H1 (cell line): ENCODE measurements at regions not wholly inside any gene's neighbourhood (a gene's known extent, or its start where the extent isn't known, plus 50 kb on each side); places are given as distances from the start of the nearest gene placed in this dataset.
A peak's percentile ranks its signal among the peaks of the same experiment; 100 is the strongest.

Experiments used
- CTCF ChIA-PET: fragments of 300-600 bp; sonication (Branson Sonifier 250); formaldehyde crosslinking; loops from one replicate; lab custom pipeline; 2021; ENCODE audit not compliant: partially characterized antibody; lab: Charles Lee
- POLR2A ChIA-PET: fragments of 300-600 bp; sonication (Branson Sonifier 250); formaldehyde crosslinking; loops from one replicate; lab custom pipeline; 2021; ENCODE audit warnings: inconsistent platforms; ENCODE audit not compliant: partially characterized antibody; lab: Charles Lee
- DNase-seq, 2 experiments: peaks; one replicate each; pipeline versions ENCODE4 v3.0.0 to v3.0.0-alpha.2; 2010 to 2022; ENCODE audit warnings: low spot score in 2 of 2, low read depth in 1 of 2, mixed read lengths in 1 of 2
- FAIRE-seq: peaks from 2 replicates; lab custom pipeline; 2011; peaks lifted over from hg19 to GRCh38; lab: Jason Lieb, UNC
- H2AFZ ChIP-seq: 2 replicates; pipeline ENCODE4 v1.8.1; 2012; ENCODE audit warnings: low read length, inconsistent platforms
- H2AK5ac ChIP-seq: 2 replicates; pipeline ENCODE4 v1.6.1; 2013; ENCODE audit warnings: low read depth, low read length
- H2BK120ac ChIP-seq: replicated peaks from 2 replicates; pipeline ENCODE3; 2013; ENCODE audit warnings: low read depth, low read length, inconsistent platforms
- H2BK12ac ChIP-seq: 2 replicates; pipeline ENCODE4 v1.6.1; 2013; ENCODE audit warnings: low read depth, low read length
- H2BK15ac ChIP-seq: 2 replicates; pipeline ENCODE4 v1.6.1; 2013; ENCODE audit warnings: low read length
- H2BK20ac ChIP-seq: 2 replicates; pipeline ENCODE4 v1.6.1; 2013; ENCODE audit warnings: low read length
- H2BK5ac ChIP-seq: 2 replicates; pipeline ENCODE4 v1.6.1; 2013; ENCODE audit warnings: low read depth, low read length
- H3K14ac ChIP-seq: 2 replicates; pipeline ENCODE4 v1.6.1; 2013; ENCODE audit warnings: inconsistent platforms; ENCODE audit not compliant: insufficient read length
- H3K18ac ChIP-seq: 2 replicates; pipeline ENCODE4 v1.6.1; 2013; ENCODE audit warnings: low read length; ENCODE audit errors: extremely low read depth
- H3K23ac ChIP-seq: 2 replicates; pipeline ENCODE4 v1.6.1; 2013; ENCODE audit warnings: inconsistent platforms; ENCODE audit not compliant: insufficient read length
- H3K23me2 ChIP-seq: 2 replicates; pipeline ENCODE4 v1.6.1; 2013; ENCODE audit warnings: low read depth, low read length
- H3K27ac ChIP-seq: 2 replicates; pipeline ENCODE4 v1.6.1; 2011; ENCODE audit warnings: low read depth, low read length, inconsistent platforms
- H3K27me3 ChIP-seq, 4 experiments: replicated peaks in 1 of 4; 1 replicate in 1 of 4; 2 replicates in 3 of 4; pipeline versions ENCODE4 v1.6.1 to v1.8.1; 2011 to 2013; ENCODE audit warnings: low read length in 3 of 4, mild to moderate bottlenecking in 3 of 4, inconsistent platforms in 2 of 4, mixed read lengths in 2 of 4, moderate library complexity in 1 of 4; ENCODE audit not compliant: control insufficient read depth in 3 of 4, insufficient read depth in 3 of 4; ENCODE audit errors: extremely low read depth in 1 of 4
- H3K36me3 ChIP-seq, 4 experiments: 2 replicates each; pipeline versions ENCODE4 v1.6.1 to v1.8.1; 2011 to 2013; ENCODE audit warnings: mild to moderate bottlenecking in 4 of 4, low read length in 3 of 4, moderate library complexity in 2 of 4, control low read depth in 1 of 4, inconsistent platforms in 1 of 4; ENCODE audit not compliant: insufficient read depth in 4 of 4, control insufficient read depth in 2 of 4
- H3K4ac ChIP-seq: replicated peaks from 2 replicates; pipeline ENCODE3; 2013; ENCODE audit warnings: low read length, low read depth, mixed read lengths, inconsistent platforms; ENCODE audit not compliant: insufficient read length
- H3K4me1 ChIP-seq, 4 experiments: replicated peaks in 1 of 4; 1 replicate in 1 of 4; 2 replicates in 3 of 4; pipeline versions ENCODE4 v1.6.1 to v1.8.1; 2011 to 2013; ENCODE audit warnings: low read length in 3 of 4, inconsistent platforms in 2 of 4, mixed read lengths in 1 of 4; ENCODE audit not compliant: insufficient read depth in 4 of 4, control insufficient read depth in 3 of 4
- H3K4me2 ChIP-seq, 2 experiments: 2 replicates each; pipeline versions ENCODE4 v1.6.1 to v1.8.1; 2011 to 2013; ENCODE audit warnings: low read depth in 2 of 2, low read length in 2 of 2, control low read depth in 1 of 2, inconsistent platforms in 1 of 2, mild to moderate bottlenecking in 1 of 2; ENCODE audit not compliant: insufficient read depth in 1 of 2
- H3K4me3 ChIP-seq, 4 experiments: fragments of 200-600, 300-600 bp in 1 of 4; sonication (generic), shearing (Covaris generic), sonication (Bioruptor Twin) in 1 of 4; 2 replicates each; pipeline versions ENCODE4 v1.5.1 to v1.8.1; 2011 to 2016; ENCODE audit warnings: low read length in 4 of 4, low read depth in 3 of 4, control low read depth in 2 of 4, inconsistent platforms in 2 of 4, mild to moderate bottlenecking in 2 of 4, mixed read lengths in 1 of 4, moderate library complexity in 1 of 4; ENCODE audit not compliant: insufficient read depth in 2 of 4; ENCODE audit errors: extremely low read depth in 1 of 4
- H3K56ac ChIP-seq: replicated peaks from 2 replicates; pipeline ENCODE3; 2013; ENCODE audit warnings: low read depth, mild to moderate bottlenecking, mixed read lengths, low read length, inconsistent platforms; ENCODE audit not compliant: insufficient read length
- H3K79me1 ChIP-seq: 2 replicates; pipeline ENCODE4 v1.6.1; 2013; ENCODE audit warnings: low read depth, low read length, control low read depth
- H3K79me2 ChIP-seq, 2 experiments: 2 replicates each; pipeline versions ENCODE4 v1.6.1 to v1.8.1; 2012 to 2013; ENCODE audit warnings: low read length in 2 of 2, mild to moderate bottlenecking in 2 of 2, inconsistent platforms in 1 of 2; ENCODE audit not compliant: insufficient read depth in 2 of 2, control insufficient read depth in 1 of 2
- H3K9ac ChIP-seq, 4 experiments: replicated peaks in 1 of 4; 1 replicate in 1 of 4; 2 replicates in 3 of 4; pipeline versions ENCODE4 v1.6.1 to v1.8.1; 2011 to 2013; ENCODE audit warnings: low read depth in 3 of 4, low read length in 3 of 4, control low read depth in 2 of 4, mild to moderate bottlenecking in 2 of 4, moderate library complexity in 2 of 4, inconsistent platforms in 1 of 4; ENCODE audit errors: extremely low read depth in 1 of 4
- H3K9me3 ChIP-seq, 2 experiments: 2 replicates each; pipeline versions ENCODE4 v1.6.1 to v1.8.1; 2012 to 2013; ENCODE audit warnings: mild to moderate bottlenecking in 2 of 2, moderate library complexity in 2 of 2, control low read depth in 1 of 2, inconsistent platforms in 1 of 2, low read depth in 1 of 2, low read length in 1 of 2, mixed read lengths in 1 of 2; ENCODE audit not compliant: insufficient read depth in 2 of 2
- H4K20me1 ChIP-seq, 2 experiments: replicated peaks in 1 of 2; 2 replicates each; pipeline versions ENCODE3 to v1.8.1; 2011 to 2013; ENCODE audit warnings: inconsistent platforms in 2 of 2, low read length in 2 of 2, mild to moderate bottlenecking in 1 of 2; ENCODE audit not compliant: insufficient read depth in 2 of 2, control insufficient read depth in 1 of 2
- H4K5ac ChIP-seq: 2 replicates; pipeline ENCODE4 v1.6.1; 2013; ENCODE audit warnings: low read length, low read depth, mixed read lengths, inconsistent platforms; ENCODE audit not compliant: insufficient read length
- H4K8ac ChIP-seq: 2 replicates; pipeline ENCODE4 v1.8.0; 2013; ENCODE audit warnings: mild to moderate bottlenecking, moderate library complexity, low read length, inconsistent platforms; ENCODE audit not compliant: insufficient read depth; ENCODE audit errors: extremely low read depth
- H4K91ac ChIP-seq: replicated peaks from 2 replicates; pipeline ENCODE3; 2013; ENCODE audit warnings: low read length, mixed read lengths, inconsistent platforms; ENCODE audit not compliant: insufficient read length
- ASH2L ChIP-seq: fragments of 200-600, 300-600 bp; sonication (generic); IDR thresholded peaks from one replicate; pipeline ENCODE4 v1.7.1; 2017; ENCODE audit warnings: low read length
- CTCF ChIP-seq, 3 experiments: IDR thresholded peaks; 1 replicate in 2 of 3; 2 replicates in 1 of 3; pipeline versions ENCODE4 v1.5.1 to v1.6.1; 2011; ENCODE audit warnings: low read length in 3 of 3, mild to moderate bottlenecking in 3 of 3, inconsistent platforms in 2 of 3, low read depth in 1 of 3, moderate library complexity in 1 of 3; ENCODE audit not compliant: insufficient read depth in 1 of 3; ENCODE audit errors: control extremely low read depth in 1 of 3
- E2F6 ChIP-seq: IDR thresholded peaks from 2 replicates; pipeline ENCODE4 v1.6.1; 2012; ENCODE audit warnings: inconsistent platforms
- GABPA ChIP-seq: IDR thresholded peaks from 2 replicates; pipeline ENCODE4 v1.6.1; 2011; ENCODE audit warnings: mild to moderate bottlenecking, low read length, moderate library complexity, borderline replicate concordance; ENCODE audit not compliant: insufficient read depth
- HDAC6 ChIP-seq: IDR thresholded peaks from one replicate; pipeline ENCODE4 v1.7.1; 2012; ENCODE audit warnings: low read depth, mild to moderate bottlenecking, inconsistent platforms, low read length, moderate library complexity
- NRF1 ChIP-seq: IDR thresholded peaks from 2 replicates; pipeline ENCODE4 v1.6.1; 2011; ENCODE audit warnings: mild to moderate bottlenecking, low read depth, low read length, improper control_type of control experiment
- RAD21 ChIP-seq, 2 experiments: IDR thresholded peaks in 1 of 2; conservative IDR thresholded peaks in 1 of 2; 2 replicates each; pipeline ENCODE4 v1.6.1; 2011; ENCODE audit warnings: low read depth in 2 of 2, low read length in 2 of 2, improper control_type of control experiment in 1 of 2, inconsistent platforms in 1 of 2, mild to moderate bottlenecking in 1 of 2, moderate library complexity in 1 of 2
- RXRA ChIP-seq: IDR thresholded peaks from 2 replicates; pipeline ENCODE4 v1.6.1; 2011; ENCODE audit warnings: low read depth, mild to moderate bottlenecking, low read length, moderate library complexity; ENCODE audit not compliant: insufficient read depth
- YY1 ChIP-seq: IDR thresholded peaks from 2 replicates; pipeline ENCODE4 v1.6.1; 2011; ENCODE audit warnings: low read depth, mild to moderate bottlenecking, low read length
- WGBS, 2 experiments: shearing (Covaris generic) in 1 of 2; methylation state at CpG; one replicate each; pipeline versions ENCODE4 v1.1.6 to v1.1.7; 2013 to 2015; ENCODE audit warnings: low lambda C conversion rate in 2 of 2, mixed read lengths in 2 of 2, inconsistent platforms in 1 of 2, low coverage in 1 of 2, missing lambda C conversion rate in 1 of 2; ENCODE audit not compliant: insufficient replicate concordance in 2 of 2, insufficient coverage in 1 of 2, insufficient read length in 1 of 2; ENCODE audit errors: extremely low coverage in 1 of 2, missing lambda C conversion rate in 1 of 2; 5-methylcytosine and 5-hydroxymethylcytosine counted together

DNA sequence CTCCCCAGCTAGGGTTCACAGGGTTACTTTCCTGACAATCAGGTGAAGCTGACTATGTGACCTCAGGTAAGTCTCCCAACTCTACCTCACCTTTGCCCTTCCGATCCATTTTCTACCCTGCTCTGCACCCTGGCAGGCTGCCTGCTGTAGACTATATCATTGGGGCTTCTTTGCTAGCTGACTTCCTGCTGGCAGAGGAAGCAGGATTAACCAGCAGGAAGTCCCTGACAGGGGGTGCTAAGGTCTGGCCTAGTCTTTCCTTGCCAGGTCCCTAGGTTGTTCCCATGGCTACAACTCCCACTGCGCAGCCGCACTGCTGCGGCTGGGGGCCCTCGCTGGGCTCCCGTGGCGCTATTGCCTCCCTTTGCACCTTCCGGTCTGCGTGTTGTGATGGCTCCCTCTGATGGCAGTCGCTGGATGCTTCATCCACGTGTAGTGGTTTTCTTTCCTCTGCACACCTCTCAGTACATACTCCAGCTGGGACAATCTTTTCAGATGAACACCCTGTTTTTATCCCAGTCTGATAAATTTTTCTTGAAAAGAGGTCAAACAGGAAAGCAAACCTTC is 365.9 kb downstream of the REEP3 start:
- H2AFZ ChIP-seq, result no peak overlapping the region
- DNase-seq (peak; percentile 61 to 79), FAIRE-seq (peak; percentile 91)
- TF ChIP-seq NRF1 (peak; percentile 45), YY1 (peak; percentile 58; the same call in 1 of the 2 replicates), E2F6 (peak; percentile 75), HDAC6 (no peak), CTCF (IDR thresholded peaks at IDR 0.05; ENCODE audit: control extremely low read depth in 1 of 3, insufficient read depth in 1 of 3, low read depth in 1 of 3, low read length in 3 of 3) (peak; percentile 82 to 85 (median 83)), RAD21 (IDR thresholded peaks at IDR 0.05 in 1 of 2, conservative IDR thresholded peaks at IDR 0.05 in 1 of 2; ENCODE audit: low read depth in 2 of 2, low read length in 2 of 2) (peak; percentile 67 to 73), GABPA (peak; percentile 62; the same call in 1 of the 2 replicates), RXRA (no peak), ASH2L (no peak)

More for the DNA sequence above, 365.9 kb downstream of the REEP3 start:
- Histone ChIP-seq H2BK20ac (no peak overlapping the region), H3K4ac (no peak overlapping the region), H2AK5ac (no peak overlapping the region), H3K27me3 (no peaks in the 10 kb centered on the region), H3K18ac (no peak overlapping the region), H4K20me1 (no peaks in the 10 kb centered on the region), H3K79me1 (no peaks in the 10 kb centered on the region), H3K4me1 (peaks cover 0 to 5% (median 4%) of the 10 kb centered on the region in 4 experiments; a peak in 4 of 7 replicates), H3K4me2 (no peak overlapping the region), H4K8ac (no peak overlapping the region), H3K27ac (no peak overlapping the region), H3K9ac (no peak overlapping the region), H2BK120ac (no peak overlapping the region), H3K9me3 (no peaks in the 10 kb centered on the region), H3K23ac (no peak overlapping the region), H3K79me2 (no peaks in the 10 kb centered on the region), H4K91ac (no peak overlapping the region), H3K14ac (no peak overlapping the region), H4K5ac (no peak overlapping the region), H3K56ac (no peak overlapping the region), H2BK12ac (no peak overlapping the region), H2BK5ac (no peak overlapping the region), H3K36me3 (no peaks in the 10 kb centered on the region), H3K23me2 (no peaks in the 10 kb centered on the region), H3K4me3 (no peak overlapping the region), H2BK15ac (no peak overlapping the region)
- 47% methylated on average over 11 of the region's 11 CpGs; no CpG with 5 or more reads in 1 of the 2 experiments for WGBS, 2 experiments
- CTCF ChIA-PET, result interaction anchor here (0.6 to 6.6 kb wide), 22 partner anchors 9 to 860 kb away, joined by 3 to 56 read pairs (median 4); no protein-coding TSS in a partner anchor
- POLR2A ChIA-PET, result no interaction called here
